Neural progenitor cell (in vitro differentiated cells): ENCODE measurements at regions not wholly inside any gene's neighbourhood (a gene's known extent, or its start where the extent isn't known, plus 50 kb on each side); places are given as distances from the start of the nearest gene placed in this dataset.

Experiments
- CTCF ChIP-seq: fragments of 200-600 bp; sonication (generic); IDR thresholded peaks from 2 replicates; pipeline ENCODE4 v1.5.1; 2017; ENCODE audit warnings: antibody characterized with exemption, mild to moderate bottlenecking
- EZH2 ChIP-seq: fragments of 200-600 bp; sonication (generic); IDR thresholded peaks from 2 replicates; pipeline ENCODE4 v1.6.1; 2017; ENCODE audit warnings: antibody characterized with exemption, mild to moderate bottlenecking, moderate library complexity

DNA sequence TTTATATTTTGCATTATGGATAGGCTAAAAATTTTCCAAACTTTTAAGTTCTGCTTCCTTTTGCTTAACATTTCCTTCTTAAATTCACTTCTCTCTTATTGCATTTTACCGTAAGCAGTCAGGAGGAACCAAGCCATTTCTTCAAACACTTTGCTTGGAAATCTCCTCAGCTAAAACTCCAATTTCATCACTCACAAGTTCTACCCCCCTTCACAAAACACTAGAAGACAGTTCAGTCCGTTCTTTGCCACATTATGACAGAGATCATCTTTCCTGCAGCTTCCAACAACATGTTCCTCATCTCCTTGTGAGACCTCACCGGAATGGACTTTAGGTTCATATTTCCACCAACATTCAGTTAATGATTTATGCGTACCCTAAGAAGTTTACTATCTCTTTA, 79.2 kb upstream of the LY86 start:
- no peak for TF ChIP-seq CTCF
- TF ChIP-seq EZH2 = no peak
